ENCODE measurements at regions not wholly inside any gene's neighbourhood (a gene's known extent, or its start where the extent isn't known, plus 50 kb on each side); places are given as distances from the start of the nearest gene placed in this dataset.

- TF ChIP-seq CTCF (IDR thresholded peaks at IDR 0.05; ENCODE audit: insufficient read depth, low read length, poor library complexity, severe bottlenecking), result no peak
- H3K4me3 ChIP-seq (replicated peaks; ENCODE audit: low read depth, low read length), result no peak overlapping the region
- H3K36me3 ChIP-seq (ENCODE audit: control insufficient read depth, insufficient read depth, low read length), result no peaks in the 10 kb centered on the region
- DNase-seq (ENCODE audit: extremely low read depth, insufficient read length), result no peak
- no peaks in the 10 kb centered on the region for H3K27me3 ChIP-seq (replicated peaks; ENCODE audit: control insufficient read depth, insufficient read depth, low read length)
Measured at GRCh38 chr2:156803967-156804366, 367.8 kb downstream of the GPD2 start.

GRCh38 chr2:156810094-156810493, 373.9 kb downstream of the GPD2 start:
- no peaks in the 10 kb centered on the region for H3K36me3 ChIP-seq (ENCODE audit: control insufficient read depth, insufficient read depth, low read length)
- H3K4me3 ChIP-seq (replicated peaks; ENCODE audit: low read depth, low read length), result no peak overlapping the region
- TF ChIP-seq CTCF (IDR thresholded peaks at IDR 0.05; ENCODE audit: insufficient read depth, low read length, poor library complexity, severe bottlenecking), result no peak
- DNase-seq (ENCODE audit: extremely low read depth, insufficient read length), result no peak
- no peaks in the 10 kb centered on the region for H3K27me3 ChIP-seq (replicated peaks; ENCODE audit: control insufficient read depth, insufficient read depth, low read length)

- Histone ChIP-seq H3K4me3 (replicated peaks; ENCODE audit: low read depth, low read length) (no peak overlapping the region), H3K27me3 (replicated peaks; ENCODE audit: control insufficient read depth, insufficient read depth, low read length) (no peaks in the 10 kb centered on the region)
- no peak for TF ChIP-seq CTCF (IDR thresholded peaks at IDR 0.05; ENCODE audit: insufficient read depth, low read length, poor library complexity, severe bottlenecking)
Measured at GRCh38 chr2:156812496-156812895, 376.3 kb downstream of the GPD2 start.

GRCh38 chr2:156817430-156817829, 381.3 kb downstream of the GPD2 start:
- no peak for TF ChIP-seq CTCF (IDR thresholded peaks at IDR 0.05; ENCODE audit: insufficient read depth, low read length, poor library complexity, severe bottlenecking)
- Histone ChIP-seq H3K27me3 (replicated peaks; ENCODE audit: control insufficient read depth, insufficient read depth, low read length) (no peaks in the 10 kb centered on the region), H3K36me3 (ENCODE audit: control insufficient read depth, insufficient read depth, low read length) (no peaks in the 10 kb centered on the region), H3K4me3 (replicated peaks; ENCODE audit: low read depth, low read length) (no peak overlapping the region)
- DNase-seq (ENCODE audit: extremely low read depth, insufficient read length), result no peak

More at GRCh38 chr2:156812496-156812895, 376.3 kb downstream of the GPD2 start:
- no peak for DNase-seq (ENCODE audit: extremely low read depth, insufficient read length)
- H3K36me3 ChIP-seq (ENCODE audit: control insufficient read depth, insufficient read depth, low read length), result no peaks in the 10 kb centered on the region

- peak; percentile 9 for DNase-seq (ENCODE audit: extremely low read depth, insufficient read length)
- Histone ChIP-seq H3K27me3 (replicated peaks; ENCODE audit: control insufficient read depth, insufficient read depth, low read length) (no peaks in the 10 kb centered on the region), H3K36me3 (ENCODE audit: control insufficient read depth, insufficient read depth, low read length) (no peaks in the 10 kb centered on the region), H3K4me3 (replicated peaks; ENCODE audit: low read depth, low read length) (no peak overlapping the region)
- no peak for TF ChIP-seq CTCF (IDR thresholded peaks at IDR 0.05; ENCODE audit: insufficient read depth, low read length, poor library complexity, severe bottlenecking)
Measured at GRCh38 chr2:156818221-156818620, 382.0 kb downstream of the GPD2 start.

- no peak for TF ChIP-seq CTCF (IDR thresholded peaks at IDR 0.05; ENCODE audit: insufficient read depth, low read length, poor library complexity, severe bottlenecking)
- no peak overlapping the region for H3K4me3 ChIP-seq (replicated peaks; ENCODE audit: low read depth, low read length)
- H3K27me3 ChIP-seq (replicated peaks; ENCODE audit: control insufficient read depth, insufficient read depth, low read length), result no peaks in the 10 kb centered on the region
- DNase-seq (ENCODE audit: extremely low read depth, insufficient read length), result no peak
- no peaks in the 10 kb centered on the region for H3K36me3 ChIP-seq (ENCODE audit: control insufficient read depth, insufficient read depth, low read length)
Measured at GRCh38 chr2:156818944-156819343, 382.8 kb downstream of the GPD2 start.

Measured in GM06990 (cell line).